CD4-positive, alpha-beta T cell treated with Interleukin-1 beta for 1 hour (primary cell): ENCODE measurements at regions not wholly inside any gene's neighbourhood (a gene's known extent, or its start where the extent isn't known, plus 50 kb on each side); places are given as distances from the start of the nearest gene placed in this dataset.
"Not testable (repeated sequence)": the region's sequence is repeated elsewhere in the genome, so short reads cannot be mapped to it uniquely, and the experiment has no call there.

ENCODE experiments used
- DNase-seq, 2 donors: peaks; one replicate each; pipeline ENCODE4 v3.0.0-alpha.2; 2020 to 2022

DNA sequence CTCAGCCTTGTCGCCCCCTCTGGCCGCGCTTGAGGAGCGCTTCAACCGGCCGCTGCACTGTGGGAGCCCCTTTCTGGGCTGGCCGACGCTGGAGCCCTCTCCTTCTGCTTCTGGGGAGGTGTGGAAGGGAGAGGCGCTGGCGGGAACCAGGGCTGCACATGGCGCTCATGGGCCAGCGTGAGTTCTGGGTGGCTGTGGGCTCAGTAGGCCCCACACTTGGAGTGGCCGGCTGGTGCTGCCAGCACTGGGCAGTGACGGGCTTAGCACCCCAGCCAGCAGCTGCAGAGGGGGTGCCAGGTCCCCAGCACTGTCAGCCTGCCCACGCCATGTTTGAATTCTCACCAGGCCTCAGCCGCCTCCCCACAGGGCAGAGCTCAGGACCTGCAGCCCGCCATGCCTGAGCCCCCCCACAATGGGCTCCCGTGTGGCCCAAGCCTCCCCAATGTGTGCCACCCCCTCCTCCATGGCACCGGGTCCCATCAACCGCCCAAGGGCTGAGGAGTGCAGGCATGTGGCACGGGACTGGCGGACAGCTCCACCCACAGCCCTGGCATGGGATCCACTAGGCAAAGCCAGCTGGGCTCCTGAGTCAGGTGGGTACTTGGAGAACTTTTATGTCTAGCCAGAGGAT lies 615.2 kb downstream of the TRIML1 start:
- no peak for DNase-seq

DNA sequence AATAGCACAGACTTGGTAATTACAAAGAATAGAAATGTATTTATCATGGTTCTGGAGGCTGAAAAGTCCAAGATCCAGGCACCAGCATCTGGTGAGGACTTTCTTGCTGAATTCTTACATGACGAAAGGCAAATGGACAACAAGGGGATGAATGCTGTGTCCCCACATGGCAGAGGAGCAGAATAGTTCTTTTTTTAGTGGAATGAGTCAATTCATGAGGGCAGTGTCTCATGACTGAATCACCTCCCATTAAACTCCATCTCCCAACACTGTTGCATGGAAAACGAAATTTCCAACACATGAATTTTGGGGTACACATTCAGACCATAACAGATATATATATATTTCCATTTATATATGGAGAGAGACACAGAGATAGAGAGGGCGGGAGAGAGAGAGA lies 628.3 kb downstream of the TRIML1 start:
- no peak for DNase-seq

DNA sequence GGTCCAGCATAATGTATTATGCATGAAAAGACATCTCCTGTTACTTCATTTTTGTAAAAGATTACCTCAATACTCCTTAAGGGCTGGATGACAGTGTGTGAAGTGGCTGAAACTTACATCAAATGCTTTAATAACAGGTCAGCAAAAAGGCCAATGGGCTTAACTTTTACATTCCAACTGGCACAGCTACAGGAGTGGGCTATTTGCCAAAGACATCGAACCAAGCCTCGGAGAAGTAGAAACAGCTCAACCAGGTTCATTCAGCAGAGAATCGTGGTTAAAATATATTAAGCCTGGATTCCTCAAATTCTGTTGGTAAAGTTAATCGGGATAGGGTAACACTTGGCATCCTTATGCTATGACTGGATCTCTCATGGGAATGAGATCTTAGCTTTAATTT lies 639.7 kb downstream of the TRIML1 start:
- DNase-seq = no peak

DNA sequence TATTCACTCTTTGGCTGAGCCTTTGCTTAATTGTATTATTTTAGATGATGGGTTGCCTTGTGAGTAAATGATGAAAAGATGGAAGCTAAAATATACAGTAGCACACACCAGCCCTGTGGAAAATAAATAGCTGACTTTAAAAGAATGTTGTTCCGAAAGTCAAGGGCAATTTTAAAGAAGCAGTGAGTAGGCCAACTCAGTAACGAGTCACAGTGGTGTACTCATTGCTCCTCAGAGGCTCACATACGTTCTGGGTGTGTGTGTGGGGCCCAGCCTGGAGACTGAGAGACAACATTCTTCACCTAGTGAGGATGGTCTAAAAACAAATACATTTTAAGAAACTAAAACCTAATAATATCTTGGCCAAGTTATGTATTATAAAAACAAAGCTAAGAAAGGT lies 640.3 kb downstream of the TRIML1 start:
- DNase-seq = no peak

DNA sequence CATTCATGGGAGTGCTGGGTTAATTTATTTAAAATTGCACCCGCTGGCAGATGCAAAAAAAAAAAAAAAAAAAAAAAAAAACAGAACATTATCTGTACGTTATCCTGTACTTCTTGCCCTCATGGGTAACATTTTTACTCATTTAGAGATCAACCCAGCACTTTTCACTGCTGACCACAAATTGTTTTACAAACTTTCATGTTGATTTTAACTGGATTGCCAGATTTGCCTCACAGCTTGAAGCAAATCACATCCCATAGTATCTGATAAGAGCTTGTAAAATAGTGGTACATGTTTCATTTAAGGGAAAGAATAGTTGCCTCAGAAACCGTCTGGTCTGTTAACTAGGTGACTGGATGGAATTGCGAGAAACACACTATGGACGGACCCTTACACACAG lies 640.8 kb downstream of the TRIML1 start:
- no peak for DNase-seq

DNA sequence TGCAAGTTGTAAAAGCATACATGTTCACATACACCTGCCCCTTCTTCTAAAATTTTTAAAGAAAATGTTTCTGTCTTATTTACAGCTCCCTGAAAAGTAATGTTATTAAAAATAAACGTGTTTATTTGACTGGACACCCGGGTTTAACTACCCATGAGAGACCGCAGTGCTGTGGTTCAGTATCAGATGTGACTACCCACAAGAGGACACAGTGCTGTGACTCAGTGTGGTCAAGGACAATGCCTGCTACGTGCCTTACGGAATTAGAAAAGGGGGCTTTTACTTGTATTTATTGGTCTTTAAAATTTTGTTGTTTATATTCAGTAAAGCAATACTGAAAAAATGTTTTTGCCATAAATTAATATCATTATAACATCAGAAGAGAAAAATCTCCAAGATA lies 641.4 kb downstream of the TRIML1 start:
- no peak for DNase-seq

DNA sequence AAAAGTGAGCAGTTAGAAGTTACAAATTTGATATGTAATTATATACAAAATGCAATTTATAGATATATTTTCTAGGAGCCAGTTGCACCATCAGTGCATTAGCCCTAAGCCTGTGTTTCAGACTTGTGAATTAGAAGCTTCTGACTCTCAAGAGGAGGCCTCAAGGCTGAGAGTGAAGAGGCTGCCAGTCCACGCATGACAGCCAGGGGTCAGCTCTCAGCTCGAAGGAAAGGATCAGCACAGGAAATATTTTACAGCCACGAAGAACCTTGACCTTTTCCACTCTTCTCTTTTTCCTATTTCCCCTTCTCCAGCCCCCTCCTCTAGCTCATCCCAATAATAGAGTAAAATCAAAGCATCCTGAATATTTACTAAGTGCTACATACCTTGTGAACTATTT lies 642.4 kb downstream of the TRIML1 start:
- no peak for DNase-seq

DNA sequence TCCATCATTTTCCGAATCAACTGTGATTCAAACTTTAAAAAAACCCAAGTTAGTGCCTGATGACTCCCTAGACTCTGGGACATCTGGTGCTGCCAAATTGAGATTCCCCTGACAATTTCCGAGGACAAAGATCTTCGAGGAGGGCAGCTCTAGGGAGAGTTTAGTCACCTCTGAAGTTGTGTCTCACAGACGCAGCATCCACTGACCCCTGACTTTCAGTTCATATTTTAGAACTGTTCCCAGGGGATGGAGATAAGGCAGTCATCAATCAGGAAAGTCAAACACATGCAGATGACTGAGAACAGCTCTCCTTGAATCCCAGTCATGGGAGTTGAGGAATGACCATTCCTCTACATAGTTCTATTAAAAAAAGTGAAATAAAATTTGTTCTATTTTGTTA lies 643.9 kb downstream of the TRIML1 start:
- no peak for DNase-seq

DNA sequence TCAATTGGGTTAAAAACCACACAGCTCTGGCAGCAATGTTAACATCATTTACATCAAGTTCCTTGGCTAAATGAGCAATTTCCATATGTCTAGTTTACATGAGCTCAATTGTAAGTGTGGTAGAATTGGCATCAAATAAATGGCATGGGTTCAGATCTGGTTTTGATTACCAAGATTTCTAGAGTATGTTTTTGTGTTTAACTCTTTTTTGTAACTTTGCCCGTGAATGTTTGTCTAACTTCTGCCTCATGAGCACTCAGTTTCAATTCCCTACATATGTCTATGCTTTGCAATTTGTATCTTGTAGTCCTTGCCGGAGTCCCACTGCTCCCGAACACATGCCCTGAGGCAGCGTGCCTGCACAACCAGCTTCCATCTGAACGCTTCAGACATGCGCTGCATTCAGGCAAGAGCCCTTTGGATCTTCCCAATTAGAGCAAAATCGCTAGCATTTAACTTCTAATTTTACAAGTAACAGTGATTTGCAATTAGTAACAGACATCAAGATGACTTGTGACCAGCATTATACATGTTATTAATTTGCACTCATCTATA lies 644.4 kb downstream of the TRIML1 start:
- DNase-seq = no peak

DNA sequence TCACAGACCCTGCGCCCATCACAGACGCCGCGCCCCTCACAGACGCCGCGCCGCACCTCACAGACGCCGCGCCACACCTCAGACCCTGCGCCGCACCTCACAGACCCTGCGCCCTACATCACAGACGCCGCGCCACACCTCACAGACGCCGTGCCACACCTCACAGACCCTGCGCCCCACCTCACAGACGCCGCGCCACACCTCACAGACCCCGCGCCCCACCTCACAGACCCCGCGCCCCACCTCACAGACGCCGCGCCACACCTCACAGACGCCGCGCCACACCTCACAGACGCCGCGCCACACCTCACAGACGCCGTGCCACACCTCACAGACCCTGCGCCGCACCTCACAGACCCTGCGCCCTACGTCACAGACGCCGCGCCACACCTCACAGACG lies 657.4 kb downstream of the TRIML1 start:
- DNase-seq = not testable (repeated sequence)

DNA sequence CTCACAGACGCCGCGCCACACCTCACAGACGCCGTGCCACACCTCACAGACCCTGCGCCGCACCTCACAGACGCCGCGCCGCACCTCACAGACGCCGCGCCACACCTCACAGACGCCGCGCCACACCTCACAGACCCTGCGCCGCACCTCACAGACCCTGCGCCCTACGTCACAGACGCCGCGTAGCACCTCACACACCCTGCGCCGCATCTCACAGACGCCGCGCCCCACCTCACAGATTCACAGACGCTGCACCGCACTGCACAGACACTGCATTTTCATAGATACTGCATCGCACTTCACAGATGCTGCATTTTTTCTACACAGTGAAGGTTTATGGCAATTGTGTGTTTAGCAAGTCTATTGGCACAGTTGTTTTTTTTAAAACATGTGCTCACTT lies 657.8 kb downstream of the TRIML1 start:
- DNase-seq = not testable (repeated sequence)

DNA sequence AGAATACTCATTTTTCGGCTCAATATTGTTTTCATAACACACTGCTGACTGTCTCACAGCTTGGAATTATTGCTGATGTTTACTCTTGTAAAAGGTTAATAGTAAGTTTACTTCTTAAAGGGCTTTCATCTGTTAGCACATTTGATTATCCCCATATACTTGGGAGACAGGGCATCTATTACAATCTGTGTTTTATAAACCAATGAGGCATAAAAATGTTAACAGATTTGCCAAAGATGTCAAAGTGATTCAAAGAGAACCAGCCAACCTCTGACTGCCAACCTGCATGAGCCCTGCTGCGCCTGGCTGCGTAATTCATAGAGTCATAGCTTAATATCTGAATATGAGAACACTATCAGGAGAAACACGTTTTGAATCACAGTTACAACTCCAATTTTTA lies 665.6 kb downstream of the TRIML1 start:
- no peak for DNase-seq

DNA sequence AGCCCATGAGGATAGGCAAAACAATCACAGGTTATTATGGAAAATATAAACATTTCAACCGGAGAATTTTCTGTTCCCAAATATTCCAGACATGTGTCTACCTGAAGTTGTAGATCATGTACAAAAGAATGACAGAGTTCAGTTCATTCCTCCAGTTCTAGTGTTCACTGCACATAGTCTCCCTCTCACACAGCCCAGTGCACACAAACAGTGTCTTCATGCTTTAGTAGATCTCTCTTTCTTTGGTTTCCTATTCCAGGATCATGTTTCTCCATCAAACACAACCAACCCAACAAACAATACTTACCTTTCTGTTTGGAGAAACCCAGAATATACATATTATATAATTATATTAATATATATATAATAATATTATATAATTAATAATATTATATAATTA lies 671.9 kb downstream of the TRIML1 start:
- no peak for DNase-seq

DNA sequence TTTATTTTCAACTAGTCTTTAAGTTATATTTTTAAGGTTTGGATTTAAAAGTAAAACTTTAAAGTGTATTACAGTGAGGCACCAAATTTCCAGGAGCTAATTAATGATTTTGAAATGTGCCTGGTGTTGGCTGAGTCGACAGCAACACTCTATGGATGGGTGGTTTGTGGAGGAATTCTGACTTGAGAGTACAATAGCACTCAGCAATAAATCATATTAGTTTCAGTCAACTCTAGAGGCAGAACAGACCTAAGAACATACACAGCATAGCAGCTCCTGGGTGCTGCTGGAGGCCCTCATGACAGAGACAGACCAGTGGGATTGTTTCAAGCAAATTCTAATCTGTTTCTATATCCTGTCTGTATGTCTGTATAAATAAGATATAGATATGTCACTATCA lies 673.4 kb downstream of the TRIML1 start:
- DNase-seq = no peak

DNA sequence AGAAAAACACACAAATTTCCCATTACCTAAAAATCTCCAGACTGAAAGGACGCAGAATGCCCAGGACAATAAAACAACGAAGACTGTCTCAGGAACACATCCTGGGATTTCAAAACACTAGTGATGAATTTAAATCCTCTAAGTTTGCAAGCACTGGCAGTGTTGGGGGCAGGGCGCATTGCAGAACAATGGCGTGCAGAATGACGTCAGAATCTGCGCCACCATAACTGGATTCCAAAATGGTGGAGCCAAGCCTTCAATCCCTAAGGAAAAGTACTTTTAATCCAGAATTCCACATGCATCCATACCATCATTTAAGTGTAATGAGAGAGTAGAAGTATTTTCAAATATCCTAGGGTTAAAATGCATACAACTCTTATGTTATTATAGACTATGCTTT lies 679.1 kb downstream of the TRIML1 start:
- no peak for DNase-seq

DNA sequence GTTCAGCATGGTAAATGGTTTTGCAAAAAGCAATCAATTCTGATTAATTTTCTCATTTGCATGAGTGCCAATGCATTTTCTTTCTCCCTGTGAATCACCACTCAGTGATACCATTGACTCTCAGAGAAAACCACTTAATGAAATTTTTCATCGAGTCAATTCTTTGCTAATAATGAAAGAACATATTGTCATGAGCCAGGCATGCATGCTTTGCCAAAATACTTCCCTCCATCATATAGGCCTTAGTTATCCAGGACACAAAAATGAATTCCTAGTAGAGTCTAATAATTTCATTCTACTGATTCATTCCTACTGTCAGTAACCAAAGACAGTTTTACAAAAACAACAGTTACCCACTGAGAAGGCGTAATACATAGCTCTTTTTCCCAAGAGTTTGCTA lies 680.0 kb downstream of the TRIML1 start:
- no peak for DNase-seq

DNA sequence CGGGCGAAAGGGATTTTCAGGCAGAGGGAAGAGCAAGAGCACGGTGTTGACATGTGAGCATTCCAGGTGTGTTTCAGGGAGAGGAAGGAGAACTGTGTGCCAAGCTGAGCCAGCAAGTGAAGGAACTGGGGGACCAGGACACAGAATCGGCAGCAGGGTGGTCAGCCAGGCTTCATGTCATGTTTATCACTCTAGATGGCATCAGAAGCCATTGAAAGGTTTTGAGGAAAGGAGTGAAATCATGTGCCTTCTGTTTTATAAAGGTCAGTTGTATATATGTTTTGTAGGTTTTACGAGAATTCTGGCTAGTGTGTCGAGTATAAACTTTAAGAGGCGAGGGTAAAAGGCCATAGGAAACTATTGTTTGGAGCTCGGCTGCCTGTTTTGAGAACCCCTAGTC lies 682.3 kb downstream of the TRIML1 start:
- no peak for DNase-seq

DNA sequence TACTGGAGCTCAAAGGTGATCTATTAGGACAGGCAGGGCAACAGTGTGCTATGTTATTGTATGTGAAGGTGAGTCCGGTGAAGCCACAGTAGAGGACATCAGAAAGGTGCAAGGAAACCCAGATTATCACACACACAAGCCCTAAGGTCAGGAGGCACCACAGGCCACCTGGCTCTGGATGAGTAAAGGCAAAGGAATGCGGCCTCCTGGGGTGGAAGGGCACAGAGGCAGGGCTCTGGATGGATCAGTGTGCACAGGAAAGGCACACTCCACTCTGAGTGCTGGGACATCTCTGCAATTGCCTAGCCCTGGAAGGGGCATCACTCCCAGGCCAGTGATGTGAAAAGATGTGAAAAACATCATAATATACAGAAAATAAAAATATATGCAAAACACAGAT lies 683.5 kb downstream of the TRIML1 start:
- no peak for DNase-seq

DNA sequence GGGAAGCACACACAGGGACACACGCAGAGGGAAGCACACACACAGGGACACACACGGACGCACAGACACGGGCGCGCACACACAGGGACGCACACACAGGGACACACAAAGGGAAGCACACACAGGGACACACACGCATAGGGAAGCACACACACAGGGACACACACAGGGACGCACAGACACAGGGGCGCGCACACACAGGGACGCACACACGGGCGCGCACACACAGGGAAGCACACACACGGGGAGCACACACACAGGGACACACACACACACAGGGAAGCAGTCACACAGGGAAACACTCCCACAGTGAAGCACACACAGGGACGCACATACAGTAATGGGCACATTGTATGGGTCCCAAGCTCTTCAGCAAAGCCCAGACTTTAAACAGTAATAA lies 685.3 kb downstream of the TRIML1 start:
- DNase-seq = no peak

DNA sequence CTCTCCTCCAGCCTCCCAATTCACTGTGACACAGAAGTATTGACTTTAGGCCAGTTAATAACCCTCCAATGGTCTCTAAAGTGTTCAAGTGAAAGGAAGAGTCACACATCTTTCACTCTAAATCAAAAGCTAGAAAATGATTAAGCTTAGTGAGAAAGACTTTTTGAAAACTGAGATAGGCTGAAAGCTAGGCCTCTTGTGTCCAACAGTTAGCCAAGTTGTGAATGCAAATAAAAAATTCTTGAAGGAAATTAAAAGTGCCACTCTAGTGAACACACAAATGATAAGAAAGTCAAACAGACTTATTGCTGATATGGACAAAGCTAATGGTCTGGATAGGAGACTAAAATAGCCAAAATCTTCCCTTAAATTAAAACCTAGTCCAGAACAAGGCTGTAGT lies 687.2 kb downstream of the TRIML1 start:
- DNase-seq = no peak

DNA sequence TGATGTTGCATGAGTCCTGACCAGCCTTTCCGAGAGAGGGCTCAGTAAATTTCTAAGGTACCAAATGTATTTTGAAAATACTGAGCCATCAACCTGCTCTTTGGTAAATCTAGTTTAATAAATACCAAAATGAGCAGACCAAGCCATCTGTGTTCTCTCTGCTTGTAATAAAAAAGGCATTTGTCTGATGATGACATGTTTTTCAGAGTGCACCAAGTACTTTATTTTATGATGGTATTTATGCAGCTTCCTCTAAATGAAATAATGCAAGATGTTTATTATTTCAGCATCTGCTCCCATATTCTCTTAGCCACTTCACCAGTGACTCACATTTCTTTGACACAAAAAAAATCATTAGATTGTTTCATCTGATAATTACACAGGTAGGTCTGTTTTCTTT lies 700.5 kb downstream of the TRIML1 start:
- DNase-seq = no peak

DNA sequence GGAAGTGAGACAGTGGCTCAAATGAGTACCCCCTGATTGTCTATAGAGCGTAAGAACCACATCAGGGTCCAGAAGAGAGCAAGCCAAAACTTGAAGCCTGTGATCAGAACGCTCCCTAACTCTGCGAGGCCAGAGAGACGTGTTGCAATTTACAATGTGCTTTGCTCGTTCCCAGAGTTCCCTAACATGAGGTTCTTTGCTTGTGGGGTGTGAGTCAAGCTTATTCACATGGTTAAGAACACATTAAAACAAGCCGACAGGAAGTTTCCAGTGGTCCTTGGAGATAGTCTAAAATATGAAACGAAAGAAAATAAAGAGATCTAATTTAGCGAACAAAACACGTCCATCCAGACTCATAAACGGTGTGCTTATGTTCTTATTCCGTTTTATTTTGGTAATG lies 702.3 kb downstream of the TRIML1 start:
- no peak for DNase-seq

DNA sequence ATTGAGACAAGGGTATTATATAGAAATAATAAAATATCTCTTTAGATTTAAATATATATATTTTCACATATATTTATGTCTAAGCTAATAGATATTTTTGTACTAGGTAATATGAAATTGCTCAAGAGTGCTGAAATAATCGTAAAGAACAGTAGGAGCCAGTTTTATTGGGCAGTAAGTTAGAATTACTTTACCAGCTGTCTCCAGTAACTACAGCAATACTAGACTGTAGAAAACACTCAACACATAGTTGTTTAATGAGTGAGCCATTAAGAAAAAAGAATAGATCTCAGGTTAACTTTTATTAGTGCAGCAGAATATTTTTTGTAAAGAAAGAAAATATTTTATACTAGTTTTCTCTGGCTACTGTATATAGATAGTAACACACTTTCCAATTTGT lies 715.2 kb downstream of the TRIML1 start:
- DNase-seq = no peak

DNA sequence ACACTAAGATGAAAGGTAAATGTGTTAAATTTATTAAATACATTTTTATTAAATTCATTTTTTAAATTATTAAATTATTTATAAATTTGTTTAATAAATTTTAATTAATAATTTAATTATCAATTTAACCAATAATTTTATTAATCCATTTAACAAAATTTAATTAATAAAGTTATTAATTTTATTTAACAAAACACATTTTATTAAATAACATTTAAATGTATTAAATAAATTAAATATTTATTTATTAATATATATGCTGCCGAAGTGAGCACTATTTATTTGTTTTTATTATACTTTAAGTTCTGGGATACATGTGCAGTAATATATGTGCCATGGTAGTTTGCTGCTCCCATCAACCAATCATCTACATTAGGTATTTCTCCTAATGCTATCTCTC lies 719.5 kb downstream of the TRIML1 start:
- DNase-seq = no peak

DNA sequence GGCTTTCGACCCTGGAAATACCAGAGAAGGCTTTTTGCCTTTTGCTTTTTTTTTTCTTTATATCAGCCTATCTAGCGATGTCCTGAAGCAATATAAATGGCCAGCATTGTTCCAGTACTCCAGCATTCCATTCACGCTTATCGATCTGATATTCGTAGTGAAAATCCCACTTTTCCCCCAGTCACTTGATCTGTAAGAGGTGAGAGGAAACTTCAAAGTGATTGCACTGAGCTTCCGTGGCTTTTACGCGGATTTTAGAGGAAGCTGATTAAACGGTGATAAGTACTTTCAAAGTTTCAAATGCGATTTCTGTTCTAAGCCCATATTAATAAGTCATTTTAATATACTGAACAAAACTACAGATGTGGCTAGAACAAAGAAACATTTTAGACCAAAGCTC lies 725.5 kb downstream of the TRIML1 start:
- no peak for DNase-seq

DNA sequence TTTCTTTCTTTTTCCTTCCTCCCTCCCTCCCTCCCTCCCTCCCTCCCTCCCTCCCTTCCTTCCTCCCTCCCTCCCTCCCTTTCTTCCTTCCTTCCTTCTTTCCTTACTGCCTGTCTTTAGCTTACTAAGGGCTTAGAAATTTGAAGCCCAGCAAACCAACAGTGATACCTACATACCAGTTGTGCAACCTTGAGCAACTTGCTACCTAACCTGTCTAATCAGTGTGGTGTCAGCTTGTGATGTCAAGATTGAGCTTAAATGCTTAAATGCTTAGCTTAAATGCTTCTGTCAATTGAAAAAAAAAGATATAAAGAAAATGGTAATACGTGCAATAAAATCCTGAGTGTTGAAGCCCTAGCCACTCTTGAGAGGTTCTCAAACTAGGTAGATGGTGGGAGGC lies 728.6 kb downstream of the TRIML1 start:
- no peak for DNase-seq
